GM12872 (cell line): ENCODE measurements at regions not wholly inside any gene's neighbourhood (a gene's known extent, or its start where the extent isn't known, plus 50 kb on each side); places are given as distances from the start of the nearest gene placed in this dataset.

Source experiments
- TF ChIP-seq, protein P1 (sequence below): IDR thresholded peaks from 3 replicates; pipeline ENCODE4 v1.5.1; 2011; ENCODE audit warnings: low read depth, mild to moderate bottlenecking, low read length, moderate library complexity; ENCODE audit not compliant: insufficient read depth

GRCh38 chr12:114209861-114210260 is 196.1 kb downstream of the TBX5 start:
- TF ChIP-seq, protein P1, sequence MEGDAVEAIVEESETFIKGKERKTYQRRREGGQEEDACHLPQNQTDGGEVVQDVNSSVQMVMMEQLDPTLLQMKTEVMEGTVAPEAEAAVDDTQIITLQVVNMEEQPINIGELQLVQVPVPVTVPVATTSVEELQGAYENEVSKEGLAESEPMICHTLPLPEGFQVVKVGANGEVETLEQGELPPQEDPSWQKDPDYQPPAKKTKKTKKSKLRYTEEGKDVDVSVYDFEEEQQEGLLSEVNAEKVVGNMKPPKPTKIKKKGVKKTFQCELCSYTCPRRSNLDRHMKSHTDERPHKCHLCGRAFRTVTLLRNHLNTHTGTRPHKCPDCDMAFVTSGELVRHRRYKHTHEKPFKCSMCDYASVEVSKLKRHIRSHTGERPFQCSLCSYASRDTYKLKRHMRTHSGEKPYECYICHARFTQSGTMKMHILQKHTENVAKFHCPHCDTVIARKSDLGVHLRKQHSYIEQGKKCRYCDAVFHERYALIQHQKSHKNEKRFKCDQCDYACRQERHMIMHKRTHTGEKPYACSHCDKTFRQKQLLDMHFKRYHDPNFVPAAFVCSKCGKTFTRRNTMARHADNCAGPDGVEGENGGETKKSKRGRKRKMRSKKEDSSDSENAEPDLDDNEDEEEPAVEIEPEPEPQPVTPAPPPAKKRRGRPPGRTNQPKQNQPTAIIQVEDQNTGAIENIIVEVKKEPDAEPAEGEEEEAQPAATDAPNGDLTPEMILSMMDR: no peak

GRCh38 chr12:114206525-114206924 is 199.4 kb downstream of the TBX5 start:
- TF ChIP-seq, protein P1: no peak

DNA sequence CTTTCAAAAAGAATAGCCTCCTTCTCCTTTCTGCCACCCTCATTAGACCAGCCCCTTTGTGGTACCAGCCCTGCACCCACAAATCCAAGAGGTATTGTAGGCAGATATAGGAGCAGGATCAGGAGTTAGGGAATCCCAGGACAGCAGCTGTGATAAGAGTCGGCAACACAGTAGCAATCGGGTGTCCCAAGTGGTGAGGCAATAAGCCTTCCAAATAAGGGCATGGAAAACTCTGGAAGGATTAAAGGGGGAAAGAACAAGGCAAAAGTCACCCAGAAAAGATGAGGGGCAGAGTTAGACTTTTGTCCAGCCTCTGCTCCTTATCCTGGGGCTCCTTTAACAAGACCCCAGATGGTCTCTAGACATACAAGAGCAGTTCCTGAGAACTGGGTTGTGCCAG is 204.2 kb downstream of the TBX5 start:
- TF ChIP-seq, protein P1: no peak

DNA sequence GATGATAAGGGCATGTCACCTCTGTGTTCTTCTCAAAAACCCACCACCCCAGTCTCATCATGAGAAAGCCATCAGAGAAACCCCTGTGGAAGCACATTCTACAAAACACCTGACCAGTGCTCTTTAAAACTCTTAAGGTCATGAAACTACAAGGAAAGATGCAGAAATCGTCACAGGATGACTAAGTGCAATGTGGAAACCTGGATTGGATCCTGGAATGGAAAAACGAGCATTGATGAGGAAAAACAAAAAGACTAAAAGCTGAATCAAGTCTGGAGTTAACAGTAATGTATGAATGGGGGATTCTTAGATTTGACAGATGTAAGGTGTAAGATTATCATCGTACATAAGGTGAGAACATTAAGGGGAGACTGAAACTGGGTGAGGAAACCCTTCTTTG is 211.0 kb downstream of the TBX5 start:
- TF ChIP-seq, protein P1: no peak

- TF ChIP-seq, protein P1: no peak
Observed at GRCh38 chr12:114194066-114194465, 211.9 kb downstream of the TBX5 start.

- TF ChIP-seq, protein P1: no peak
Observed at GRCh38 chr12:114193474-114193873, 212.5 kb downstream of the TBX5 start.

GRCh38 chr12:114192549-114192948 is 213.4 kb downstream of the TBX5 start:
- TF ChIP-seq, protein P1: no peak

GRCh38 chr12:114192013-114192412 is 213.9 kb downstream of the TBX5 start:
- TF ChIP-seq, protein P1: no peak
